Dendritic cell treated with granulocyte-macrophage colony-stimulating factor and Interleukin-4, amounts not matched to agents 40 ng/mL and 50 ng/mL, for 4 days (primary cell): ENCODE measurements at regions not wholly inside any gene's neighbourhood (a gene's known extent, or its start where the extent isn't known, plus 50 kb on each side); places are given as distances from the start of the nearest gene placed in this dataset.

Source experiments
- H3K27ac Mint-ChIP-seq: one replicate; pipeline ENCODE4 v1.8.0; 2022; ENCODE audit warnings: mild to moderate bottlenecking, mixed read lengths
- H3K27me3 Mint-ChIP-seq: one replicate; pipeline ENCODE4 v1.8.0; 2022; ENCODE audit warnings: mild to moderate bottlenecking, mixed read lengths
- H3K36me3 Mint-ChIP-seq: one replicate; pipeline ENCODE4 v1.8.0; 2022; ENCODE audit warnings: low read depth, mixed read lengths
- H3K4me1 Mint-ChIP-seq: one replicate; pipeline ENCODE4 v1.8.0; 2022; ENCODE audit warnings: low read depth, mixed read lengths
- H3K4me3 Mint-ChIP-seq: one replicate; pipeline ENCODE4 v1.8.0; 2022; ENCODE audit warnings: mild to moderate bottlenecking, moderate library complexity, mixed read lengths
- H3K9me3 Mint-ChIP-seq: one replicate; pipeline ENCODE4 v1.8.0; 2022; ENCODE audit warnings: mixed read lengths
- intact Hi-C: fragments of 100-400 bp; cut with micrococcal nuclease; formaldehyde crosslinking; loops from one replicate; pipeline ENCODE4 v1.15.0; 2022

GRCh38 chr14:104318558-104319490 is 180.4 kb downstream of the KIF26A start:
- Mint-ChIP-seq H3K4me3 (no peak overlapping the region), H3K27me3 (peaks cover 3% of the 10 kb centered on the region), H3K27ac (no peak overlapping the region), H3K36me3 (no peaks in the 10 kb centered on the region), H3K4me1 (no peaks in the 10 kb centered on the region), H3K9me3 (no peaks in the 10 kb centered on the region)
- intact Hi-C loops, result no loop called here

GRCh38 chr14:104319491-104320241 is 181.3 kb downstream of the KIF26A start:
- Mint-ChIP-seq H3K9me3 (no peaks in the 10 kb centered on the region), H3K27ac (no peak overlapping the region), H3K36me3 (no peaks in the 10 kb centered on the region), H3K4me1 (no peaks in the 10 kb centered on the region), H3K27me3 (peaks cover 3% of the 10 kb centered on the region), H3K4me3 (no peak overlapping the region)
- intact Hi-C loops, result no loop called here

GRCh38 chr14:104320611-104321086 is 182.3 kb downstream of the KIF26A start:
- intact Hi-C loops, result no loop called here
- Mint-ChIP-seq H3K4me3 (no peak overlapping the region), H3K9me3 (no peaks in the 10 kb centered on the region), H3K4me1 (no peaks in the 10 kb centered on the region), H3K36me3 (no peaks in the 10 kb centered on the region), H3K27me3 (peaks cover 3% of the 10 kb centered on the region), H3K27ac (no peak overlapping the region)

GRCh38 chr14:104321088-104321801 is 182.9 kb downstream of the KIF26A start:
- Mint-ChIP-seq H3K9me3 (no peaks in the 10 kb centered on the region), H3K4me1 (no peaks in the 10 kb centered on the region), H3K27ac (no peak overlapping the region)

GRCh38 chr14:104321802-104322130 is 183.4 kb downstream of the KIF26A start:
- no peaks in the 10 kb centered on the region for H3K9me3 Mint-ChIP-seq
- no peak overlapping the region for H3K27ac Mint-ChIP-seq
- H3K36me3 Mint-ChIP-seq, result no peaks in the 10 kb centered on the region
- H3K27me3 Mint-ChIP-seq, result peaks cover 3% of the 10 kb centered on the region
- intact Hi-C loops, result no loop called here
- no peaks in the 10 kb centered on the region for H3K4me1 Mint-ChIP-seq
- H3K4me3 Mint-ChIP-seq, result no peak overlapping the region

More at GRCh38 chr14:104321088-104321801, 182.9 kb downstream of the KIF26A start:
- H3K36me3 Mint-ChIP-seq, result no peaks in the 10 kb centered on the region
- H3K27me3 Mint-ChIP-seq, result peaks cover 3% of the 10 kb centered on the region
- intact Hi-C loops, result no loop called here
- no peak overlapping the region for H3K4me3 Mint-ChIP-seq

GRCh38 chr14:104322531-104323366 is 184.4 kb downstream of the KIF26A start:
- intact Hi-C loops, result no loop called here
- H3K9me3 Mint-ChIP-seq, result no peaks in the 10 kb centered on the region
- no peak overlapping the region for H3K4me3 Mint-ChIP-seq
- H3K36me3 Mint-ChIP-seq, result no peaks in the 10 kb centered on the region
- no peaks in the 10 kb centered on the region for H3K4me1 Mint-ChIP-seq
- H3K27ac Mint-ChIP-seq, result no peak overlapping the region
- peaks cover 3% of the 10 kb centered on the region for H3K27me3 Mint-ChIP-seq

- intact Hi-C loops, result no loop called here
- no peak overlapping the region for H3K27ac Mint-ChIP-seq
- H3K36me3 Mint-ChIP-seq, result no peaks in the 10 kb centered on the region
- no peaks in the 10 kb centered on the region for H3K4me1 Mint-ChIP-seq
- H3K9me3 Mint-ChIP-seq, result no peaks in the 10 kb centered on the region
- peaks cover 3% of the 10 kb centered on the region for H3K27me3 Mint-ChIP-seq
- H3K4me3 Mint-ChIP-seq, result no peak overlapping the region
Observed at GRCh38 chr14:104323551-104324175, 185.3 kb downstream of the KIF26A start.

- no peaks in the 10 kb centered on the region for H3K36me3 Mint-ChIP-seq
- no peak overlapping the region for H3K4me3 Mint-ChIP-seq
- no peaks in the 10 kb centered on the region for H3K4me1 Mint-ChIP-seq
- no peaks in the 10 kb centered on the region for H3K27me3 Mint-ChIP-seq
- intact Hi-C loops, result no loop called here
- no peaks in the 10 kb centered on the region for H3K9me3 Mint-ChIP-seq
- no peak overlapping the region for H3K27ac Mint-ChIP-seq
Observed at GRCh38 chr14:104326848-104327247, 188.5 kb downstream of the KIF26A start.

GRCh38 chr14:104328607-104329006 is 190.2 kb downstream of the KIF26A start:
- intact Hi-C loops, result no loop called here
- H3K9me3 Mint-ChIP-seq, result no peaks in the 10 kb centered on the region
- no peak overlapping the region for H3K27ac Mint-ChIP-seq
- H3K4me1 Mint-ChIP-seq, result no peaks in the 10 kb centered on the region
- H3K36me3 Mint-ChIP-seq, result no peaks in the 10 kb centered on the region
- H3K4me3 Mint-ChIP-seq, result no peak overlapping the region
- H3K27me3 Mint-ChIP-seq, result no peaks in the 10 kb centered on the region

- no peak overlapping the region for H3K27ac Mint-ChIP-seq
- intact Hi-C loops, result no loop called here
Observed at GRCh38 chr14:104329793-104330192, 191.4 kb downstream of the KIF26A start.

GRCh38 chr14:104331871-104332605 is 193.7 kb downstream of the KIF26A start:
- intact Hi-C loops, result no loop called here
- Mint-ChIP-seq H3K4me1 (no peaks in the 10 kb centered on the region), H3K27ac (no peak overlapping the region), H3K9me3 (no peaks in the 10 kb centered on the region), H3K36me3 (no peaks in the 10 kb centered on the region), H3K4me3 (no peak overlapping the region), H3K27me3 (no peaks in the 10 kb centered on the region)

More at GRCh38 chr14:104329793-104330192, 191.4 kb downstream of the KIF26A start:
- H3K9me3 Mint-ChIP-seq, result no peaks in the 10 kb centered on the region
- H3K4me3 Mint-ChIP-seq, result no peak overlapping the region
- no peaks in the 10 kb centered on the region for H3K36me3 Mint-ChIP-seq
- H3K27me3 Mint-ChIP-seq, result no peaks in the 10 kb centered on the region
- H3K4me1 Mint-ChIP-seq, result no peaks in the 10 kb centered on the region

GRCh38 chr14:104332634-104333270 is 194.4 kb downstream of the KIF26A start:
- H3K27me3 Mint-ChIP-seq, result no peaks in the 10 kb centered on the region
- H3K4me3 Mint-ChIP-seq, result no peak overlapping the region
- no peaks in the 10 kb centered on the region for H3K9me3 Mint-ChIP-seq
- no peaks in the 10 kb centered on the region for H3K4me1 Mint-ChIP-seq
- no peaks in the 10 kb centered on the region for H3K36me3 Mint-ChIP-seq
- no peak overlapping the region for H3K27ac Mint-ChIP-seq
- intact Hi-C loops, result no loop called here
